ENCODE measurements at regions not wholly inside any gene's neighbourhood (a gene's known extent, or its start where the extent isn't known, plus 50 kb on each side); places are given as distances from the start of the nearest gene placed in this dataset.

GRCh38 chr5:155738616-155739015, 588.3 kb upstream of the SGCD start:
- in situ Hi-C loops (cut with HindIII; ENCODE audit: low sequenced_read_pairs): no loop called here
- no peak overlapping the region for H3K4me3 ChIP-seq (ENCODE audit: low read depth, low read length)
- no peak for TF ChIP-seq CTCF (IDR thresholded peaks at IDR 0.05; ENCODE audit: low read depth, low read length)
- no peak for DNase-seq (ENCODE audit: low read depth, low spot score)

GRCh38 chr5:155746367-155747038, 580.5 kb upstream of the SGCD start:
- TF ChIP-seq CTCF (IDR thresholded peaks at IDR 0.05; ENCODE audit: low read depth, low read length): no peak
- H3K4me3 ChIP-seq (ENCODE audit: low read depth, low read length): no peak overlapping the region
- in situ Hi-C loops (cut with HindIII; ENCODE audit: low sequenced_read_pairs): no loop called here
- no peak for DNase-seq (ENCODE audit: low read depth, low spot score)

GRCh38 chr5:155750101-155750500, 576.9 kb upstream of the SGCD start:
- H3K4me3 ChIP-seq (ENCODE audit: low read depth, low read length): no peak overlapping the region
- in situ Hi-C loops (cut with HindIII; ENCODE audit: low sequenced_read_pairs): no loop called here
- DNase-seq (ENCODE audit: low read depth, low spot score): no peak
- TF ChIP-seq CTCF (IDR thresholded peaks at IDR 0.05; ENCODE audit: low read depth, low read length): no peak

GRCh38 chr5:155750571-155750970, 576.4 kb upstream of the SGCD start:
- DNase-seq (ENCODE audit: low read depth, low spot score): no peak
- TF ChIP-seq CTCF (IDR thresholded peaks at IDR 0.05; ENCODE audit: low read depth, low read length): no peak
- in situ Hi-C loops (cut with HindIII; ENCODE audit: low sequenced_read_pairs): no loop called here
- no peak overlapping the region for H3K4me3 ChIP-seq (ENCODE audit: low read depth, low read length)

GRCh38 chr5:155753943-155754581, 572.9 kb upstream of the SGCD start:
- DNase-seq (ENCODE audit: low read depth, low spot score): no peak
- no peak for TF ChIP-seq CTCF (IDR thresholded peaks at IDR 0.05; ENCODE audit: low read depth, low read length)
- in situ Hi-C loops (cut with HindIII; ENCODE audit: low sequenced_read_pairs): no loop called here
- no peak overlapping the region for H3K4me3 ChIP-seq (ENCODE audit: low read depth, low read length)

GRCh38 chr5:155759252-155759651, 567.7 kb upstream of the SGCD start:
- no peak for TF ChIP-seq CTCF (IDR thresholded peaks at IDR 0.05; ENCODE audit: low read depth, low read length)
- DNase-seq (ENCODE audit: low read depth, low spot score): no peak
- H3K4me3 ChIP-seq (ENCODE audit: low read depth, low read length): no peak overlapping the region
- in situ Hi-C loops (cut with HindIII; ENCODE audit: low sequenced_read_pairs): no loop called here
